ENCODE measurements at regions not wholly inside any gene's neighbourhood (a gene's known extent, or its start where the extent isn't known, plus 50 kb on each side); places are given as distances from the start of the nearest gene placed in this dataset.

- no peak for TF ChIP-seq TAF7 (optimal IDR thresholded peaks at IDR 0.05; ENCODE audit: borderline replicate concordance, low read depth, low read length)
- no peak for TF ChIP-seq CBX8 (IDR thresholded peaks at IDR 0.05; ENCODE audit: borderline replicate concordance, low read depth, low read length)
- TF ChIP-seq GTF2F1 (IDR thresholded peaks at IDR 0.05; ENCODE audit: borderline replicate concordance, low read depth, low read length): no peak
- TF ChIP-seq RBBP5 (IDR thresholded peaks at IDR 0.05; ENCODE audit: borderline replicate concordance, low read depth, low read length): no peak
- TF ChIP-seq RXRA (IDR thresholded peaks at IDR 0.05; ENCODE audit: insufficient read depth, low read depth, low read length): no peak
- TF ChIP-seq RNF2 (IDR thresholded peaks at IDR 0.05; ENCODE audit: borderline replicate concordance, low read depth, low read length, missing control alignments, poor library complexity, severe bottlenecking): no peak
These were observed 75.7 kb upstream of the LARP1 start (continued) for GRCh38 chr5:154679501-154679900.
